Adrenal gland (tissue), 9 donors: ENCODE measurements at regions not wholly inside any gene's neighbourhood (a gene's known extent, or its start where the extent isn't known, plus 50 kb on each side); places are given as distances from the start of the nearest gene placed in this dataset.

Source experiments
- DNase-seq, 7 donors: peaks; one replicate each; pipeline ENCODE4 v3.0.0-alpha.2; 2019 to 2020
- H3K27ac ChIP-seq, 5 donors: fragments of 200-600 bp; sonication (generic) in 4 of 5; 1 replicate in 3 of 5; 2 replicates in 2 of 5; pipeline versions ENCODE4 v1.5.1 to v1.8.0; 2016 to 2020; ENCODE audit warnings: mild to moderate bottlenecking in 1 of 5
- H3K27me3 ChIP-seq: fragments of 200-600 bp; 2 replicates; pipeline ENCODE4 v1.8.0; 2021
- H3K36me3 ChIP-seq, 2 donors: fragments of 200-600 bp; replicated peaks in 1 of 2; 1 replicate in 1 of 2; 2 replicates in 1 of 2; pipeline versions ENCODE4 v1.5.1 to v1.8.0; 2018 to 2022
- H3K4me1 ChIP-seq, 2 donors: fragments of 200-600 bp; replicated peaks in 1 of 2; 1 replicate in 1 of 2; 2 replicates in 1 of 2; pipeline versions ENCODE4 v1.5.1 to v1.8.0; 2018 to 2021
- H3K4me3 ChIP-seq, 4 donors: fragments of 200-600 bp; sonication (generic) in 3 of 4; one replicate each; pipeline ENCODE4 v1.5.1; 2016 to 2018
- H3K9me3 ChIP-seq, 3 donors: fragments of 200-600 bp; sonication (generic) in 1 of 3; replicated peaks in 1 of 3; 1 replicate in 2 of 3; 2 replicates in 1 of 3; pipeline versions ENCODE4 v1.5.1 to v1.8.0; 2016 to 2021
- POLR2A ChIP-seq, 2 donors: fragments of 450-650 bp; IDR thresholded peaks; one replicate each; pipeline ENCODE4 v1.6.1; 2017; ENCODE audit warnings: antibody characterized with exemption in 2 of 2, mild to moderate bottlenecking in 2 of 2, moderate library complexity in 1 of 2
- WGBS, 4 donors: extraction: QIAGEN DNeasy Blood & Tissue Kit in 2 of 4; methylation state at CpG; one replicate each; pipeline versions ENCODE4 v1.1.5 to v1.1.7; 2013 to 2017; 5-methylcytosine and 5-hydroxymethylcytosine counted together
- intact Hi-C, 2 donors: fragments of 100-400 bp; cut with DNase I; formaldehyde crosslinking; loops; one replicate each; pipeline versions ENCODE4 v1.14.1 to v1.15.0; 2022 to 2023
- TF ChIP-seq, protein P1 (sequence below), 6 experiments: fragments of 450-650 bp in 4 of 6; fragments of 200-600 bp in 2 of 6; sonication (generic) in 1 of 6; IDR thresholded peaks; 1 replicate in 5 of 6; 2 replicates in 1 of 6; pipeline versions ENCODE4 v1.5.1 to v1.8.0; 2016 to 2021; ENCODE audit warnings: antibody characterized with exemption in 6 of 6, mild to moderate bottlenecking in 2 of 6, moderate library complexity in 1 of 6
- donor health status: healthy with polysubstance abuse.
- donor health status: Bipolar disorder and iron deficiency.
- donor health status: DM: yes; HTN: yes; CAD: no.
- donor health status: DM: no; HTN: no; CAD: no.
- donor health status: DM: no; HTN: no; CAD: no.

DNA sequence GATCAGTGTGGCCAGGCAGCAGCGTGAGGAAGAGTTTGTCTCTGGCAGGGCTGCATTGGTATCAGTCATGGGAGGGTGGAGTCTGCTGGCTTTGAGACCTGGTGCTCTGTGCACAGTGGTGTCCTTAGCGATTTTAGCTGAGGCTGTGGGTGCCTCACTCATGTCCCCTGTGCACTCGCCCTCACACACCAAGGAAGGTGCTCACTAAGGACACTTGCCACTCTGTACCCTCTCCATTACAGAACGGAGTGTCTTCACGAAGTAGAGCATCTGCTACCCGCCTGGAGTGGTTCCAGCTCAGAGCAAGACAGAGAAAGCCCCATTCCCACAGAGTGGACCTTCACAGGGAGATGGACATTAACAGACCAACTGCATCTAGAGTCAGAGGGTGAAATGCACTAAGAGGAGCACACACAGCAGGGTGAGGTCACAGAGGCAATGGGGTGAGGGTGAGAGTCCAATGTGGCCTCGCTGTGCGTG, 117.9 kb downstream of the MATN1 start:
- no peaks in the 10 kb centered on the region for H3K36me3 ChIP-seq
- 66 to 79% (median 72%) methylated on average over 6 to 8 of the region's 8 CpGs for WGBS, 4 donors
- TF ChIP-seq, protein P1, sequence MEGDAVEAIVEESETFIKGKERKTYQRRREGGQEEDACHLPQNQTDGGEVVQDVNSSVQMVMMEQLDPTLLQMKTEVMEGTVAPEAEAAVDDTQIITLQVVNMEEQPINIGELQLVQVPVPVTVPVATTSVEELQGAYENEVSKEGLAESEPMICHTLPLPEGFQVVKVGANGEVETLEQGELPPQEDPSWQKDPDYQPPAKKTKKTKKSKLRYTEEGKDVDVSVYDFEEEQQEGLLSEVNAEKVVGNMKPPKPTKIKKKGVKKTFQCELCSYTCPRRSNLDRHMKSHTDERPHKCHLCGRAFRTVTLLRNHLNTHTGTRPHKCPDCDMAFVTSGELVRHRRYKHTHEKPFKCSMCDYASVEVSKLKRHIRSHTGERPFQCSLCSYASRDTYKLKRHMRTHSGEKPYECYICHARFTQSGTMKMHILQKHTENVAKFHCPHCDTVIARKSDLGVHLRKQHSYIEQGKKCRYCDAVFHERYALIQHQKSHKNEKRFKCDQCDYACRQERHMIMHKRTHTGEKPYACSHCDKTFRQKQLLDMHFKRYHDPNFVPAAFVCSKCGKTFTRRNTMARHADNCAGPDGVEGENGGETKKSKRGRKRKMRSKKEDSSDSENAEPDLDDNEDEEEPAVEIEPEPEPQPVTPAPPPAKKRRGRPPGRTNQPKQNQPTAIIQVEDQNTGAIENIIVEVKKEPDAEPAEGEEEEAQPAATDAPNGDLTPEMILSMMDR (IDR thresholded peaks at IDR 0.05): no peak
- TF ChIP-seq POLR2A (IDR thresholded peaks at IDR 0.05): no peak
- intact Hi-C loops: no loop called here
- no peak overlapping the region for H3K4me3 ChIP-seq
- no peak overlapping the region for H3K27ac ChIP-seq
- H3K27me3 ChIP-seq: no peaks in the 10 kb centered on the region
- H3K9me3 ChIP-seq: no peaks in the 10 kb centered on the region
- no peaks in the 10 kb centered on the region for H3K4me1 ChIP-seq
- DNase-seq: peak in 1 of 7 donors; percentile 31

DNA sequence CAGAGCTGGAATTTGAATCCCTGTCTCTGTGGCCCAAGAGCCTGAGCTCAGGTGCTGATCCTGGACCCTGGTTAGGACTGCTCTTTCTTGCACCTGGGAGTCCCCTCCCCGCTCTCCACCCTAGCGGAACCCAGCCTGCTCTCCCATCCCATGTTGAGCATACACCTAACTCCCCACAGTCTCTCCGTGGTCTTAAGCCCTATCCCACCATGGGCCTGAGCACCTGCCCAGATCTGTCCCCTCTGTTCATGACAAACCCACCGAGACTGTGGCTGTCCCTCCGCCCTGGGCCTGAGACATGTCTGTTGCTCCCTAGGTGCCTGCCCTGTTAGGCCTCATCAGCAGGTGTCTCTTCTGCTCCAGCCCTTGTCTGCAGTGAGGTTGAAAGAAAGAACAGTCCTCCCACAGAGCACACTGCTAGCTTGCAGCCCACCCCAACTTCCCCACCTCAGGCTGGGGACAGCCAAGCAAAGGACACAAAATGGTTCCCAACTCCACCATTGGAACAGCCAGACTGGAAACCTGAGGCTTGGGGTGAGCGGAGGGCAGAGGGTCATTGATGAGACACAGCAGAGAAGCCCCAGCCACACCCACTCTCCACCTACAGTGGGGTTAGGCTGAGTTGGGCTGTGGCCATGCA, 118.5 kb downstream of the MATN1 start:
- Histone ChIP-seq H3K27ac (no peak overlapping the region), H3K4me3 (no peak overlapping the region), H3K4me1 (no peaks in the 10 kb centered on the region), H3K27me3 (no peaks in the 10 kb centered on the region), H3K9me3 (no peaks in the 10 kb centered on the region), H3K36me3 (no peaks in the 10 kb centered on the region)
- WGBS, 4 donors: 74 to 91% (median 87%) methylated on average over 6 of the region's 6 CpGs
- intact Hi-C loops: no loop called here
- DNase-seq: peak in 1 of 7 donors; percentile 24
- no peak for TF ChIP-seq POLR2A (IDR thresholded peaks at IDR 0.05)
- TF ChIP-seq, protein P1 (IDR thresholded peaks at IDR 0.05): no peak

DNA sequence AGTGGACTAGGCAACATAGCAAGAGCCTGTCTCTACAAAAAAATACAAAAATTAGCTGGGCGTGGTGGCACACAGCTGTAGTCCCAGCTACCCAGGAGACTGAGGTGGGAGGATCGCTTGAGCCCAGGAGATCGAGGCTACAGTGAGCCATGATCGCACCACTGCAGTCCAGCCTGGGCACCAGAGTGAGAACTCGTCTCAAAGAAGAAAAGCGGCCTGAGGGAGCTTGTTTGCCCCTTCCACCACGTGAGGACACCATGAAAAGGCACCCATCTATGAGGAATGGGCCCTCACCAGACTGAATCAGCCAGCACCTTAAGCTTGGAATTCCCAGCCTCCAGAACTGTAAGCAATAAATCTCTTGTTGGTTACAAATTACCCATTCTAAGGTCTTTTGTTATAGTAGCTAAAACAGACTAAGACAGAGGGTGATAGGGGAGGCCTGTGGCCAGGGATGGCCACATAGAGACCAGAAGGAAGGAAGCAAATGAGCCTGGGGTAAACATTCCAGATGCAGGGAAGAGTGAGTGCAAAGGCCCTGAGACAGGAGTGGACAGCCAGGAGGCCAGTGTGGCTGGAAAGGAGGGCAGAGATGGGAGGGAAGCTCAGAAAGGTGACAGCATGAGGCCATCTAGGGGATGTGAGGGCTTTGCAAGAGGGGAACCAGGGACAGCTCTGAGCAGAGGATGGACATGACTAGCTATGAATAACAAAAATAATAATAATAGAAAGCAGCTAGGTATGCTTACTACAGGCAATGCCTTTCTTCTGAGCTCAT, 120.1 kb downstream of the MATN1 start:
- H3K36me3 ChIP-seq: no peaks in the 10 kb centered on the region
- intact Hi-C loops: no loop called here
- no peak overlapping the region for H3K27ac ChIP-seq
- TF ChIP-seq POLR2A (IDR thresholded peaks at IDR 0.05): no peak
- TF ChIP-seq, protein P1 (IDR thresholded peaks at IDR 0.05): no peak
- 80 to 84% (median 81%) methylated on average over 7 of the region's 7 CpGs for WGBS, 4 donors
- H3K27me3 ChIP-seq: no peaks in the 10 kb centered on the region
- H3K4me3 ChIP-seq: no peak overlapping the region
- peak in 1 of 7 donors; percentile 18 for DNase-seq
- H3K9me3 ChIP-seq: no peaks in the 10 kb centered on the region
- no peaks in the 10 kb centered on the region for H3K4me1 ChIP-seq

DNA sequence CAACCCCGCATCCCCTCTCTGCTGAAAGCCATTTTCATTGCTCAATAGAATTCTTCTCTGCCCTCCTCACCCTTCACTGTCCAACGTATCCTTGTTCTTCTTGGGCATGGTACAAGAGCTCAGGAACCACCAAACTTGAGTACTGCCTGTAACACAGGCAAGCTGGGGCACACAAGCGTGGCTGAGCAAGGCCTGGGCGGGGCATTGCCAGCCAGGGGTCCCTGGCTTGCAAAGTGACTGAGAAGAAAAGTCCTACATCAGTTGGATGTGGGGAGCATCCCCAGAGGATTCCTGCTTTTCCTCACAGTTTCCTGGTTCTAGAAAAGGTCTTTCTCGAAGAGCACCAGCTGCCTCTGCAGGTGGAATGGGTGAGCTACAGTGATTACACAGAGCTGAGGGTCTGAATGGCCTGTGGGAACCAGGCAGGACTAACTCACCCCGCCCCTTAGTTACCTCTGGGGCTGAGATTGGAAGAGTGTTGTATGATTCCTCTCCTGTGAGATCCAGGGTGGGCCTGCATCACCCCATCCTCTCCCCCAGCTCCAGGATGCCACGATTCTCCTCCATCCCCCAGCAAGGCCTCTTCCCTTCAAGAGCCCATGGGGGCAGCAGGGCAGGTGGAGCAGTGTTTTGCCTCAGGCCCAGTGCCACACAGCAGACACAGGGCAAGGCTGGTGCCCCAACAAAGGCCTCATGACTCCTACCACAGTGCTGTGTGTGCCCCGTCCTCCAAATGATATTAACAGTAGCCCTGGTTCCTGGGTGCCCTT, 121.9 kb downstream of the MATN1 start:
- Histone ChIP-seq H3K36me3 (no peaks in the 10 kb centered on the region), H3K27ac (no peak overlapping the region)
- WGBS, 4 donors: 80 to 90% (median 82%) methylated on average over 6 to 8 of the region's 8 CpGs

More for the DNA sequence above, 121.9 kb downstream of the MATN1 start:
- no peaks in the 10 kb centered on the region for H3K4me1 ChIP-seq
- H3K4me3 ChIP-seq: no peak overlapping the region
- H3K27me3 ChIP-seq: no peaks in the 10 kb centered on the region
- H3K9me3 ChIP-seq: no peaks in the 10 kb centered on the region
- TF ChIP-seq, protein P1 (IDR thresholded peaks at IDR 0.05): no peak
- no peak for TF ChIP-seq POLR2A (IDR thresholded peaks at IDR 0.05)
- intact Hi-C loops: no loop called here
- no peak for DNase-seq
